ENCODE measurements at regions not wholly inside any gene's neighbourhood (a gene's known extent, or its start where the extent isn't known, plus 50 kb on each side); places are given as distances from the start of the nearest gene placed in this dataset.

DNA sequence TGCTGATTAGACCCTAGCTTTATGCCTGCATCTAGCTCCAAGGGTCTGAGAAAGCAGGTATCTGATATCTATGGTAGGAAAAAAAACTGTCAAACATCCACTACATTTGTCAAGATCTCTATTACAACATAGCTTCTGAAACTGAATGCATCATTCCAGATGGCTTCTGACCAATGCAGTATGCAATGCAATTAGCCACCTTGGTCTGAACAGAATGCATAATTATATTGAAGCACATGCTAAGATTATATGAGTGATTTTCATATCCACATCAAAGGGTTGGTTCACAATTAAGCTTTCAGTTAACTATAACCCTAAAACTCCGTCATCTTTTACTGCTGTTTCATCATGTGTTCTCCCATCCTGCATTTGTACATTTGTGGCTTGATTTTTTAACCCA, 271.4 kb downstream of the POLR1F start:
- DNase-seq: no peak

DNA sequence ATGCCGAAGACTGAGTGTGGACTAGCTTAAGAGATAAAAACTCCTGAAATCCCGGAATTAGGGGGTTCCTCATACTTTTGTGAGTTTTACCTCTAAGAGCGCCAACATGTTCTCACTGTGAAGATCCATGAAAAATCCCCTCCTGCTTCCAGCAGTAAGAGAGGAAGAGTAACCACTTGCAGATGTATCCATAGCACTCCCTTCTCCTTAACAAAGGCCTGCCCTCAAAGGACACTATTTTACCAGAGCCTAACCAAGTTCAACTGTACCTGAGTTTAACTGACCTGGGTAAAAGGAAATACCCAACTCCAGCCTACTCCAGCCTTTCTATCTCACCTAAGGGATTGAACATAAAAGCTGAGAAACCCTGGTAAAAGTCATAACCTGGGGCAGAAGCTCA, 280.9 kb downstream of the POLR1F start:
- DNase-seq: no peak

DNA sequence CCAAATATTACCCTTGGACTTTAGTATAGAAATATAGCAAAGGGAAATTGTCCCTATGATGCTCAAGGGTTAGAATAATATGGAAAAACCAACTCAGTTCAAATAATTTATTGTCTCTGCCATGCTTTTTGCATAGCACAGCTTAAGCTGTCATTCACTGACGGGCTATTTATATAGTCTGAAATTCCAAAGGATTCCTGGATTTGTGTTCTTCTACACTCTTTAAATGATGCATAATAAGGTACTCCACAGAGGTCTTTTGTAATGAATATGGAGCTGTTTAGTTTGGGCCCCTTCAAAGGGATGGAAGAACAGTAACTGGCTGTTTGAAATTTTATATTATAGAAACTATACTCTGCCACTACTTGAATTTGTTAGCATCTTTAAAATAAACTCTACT, 276.6 kb upstream of the FERD3L start:
- no peak for DNase-seq

DNA sequence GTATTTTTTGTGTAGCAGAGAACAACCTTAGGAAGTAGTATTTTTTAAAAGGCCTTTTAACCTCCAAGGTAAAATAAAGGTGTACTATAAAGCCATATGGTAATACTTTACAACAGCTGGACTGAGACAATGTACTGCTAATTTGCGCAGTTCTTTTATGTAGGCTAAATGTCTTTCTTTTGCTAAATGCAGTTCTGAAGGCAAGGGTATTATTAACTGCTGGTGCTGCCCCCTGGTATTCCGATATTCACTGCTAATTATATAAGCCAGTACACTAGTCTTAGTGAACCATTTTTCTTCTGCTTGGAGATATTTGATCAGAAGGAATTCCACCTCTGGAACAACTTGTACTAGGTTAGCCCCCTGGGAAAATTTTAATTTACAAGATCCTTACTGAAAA, 272.0 kb upstream of the FERD3L start:
- DNase-seq: no peak

DNA sequence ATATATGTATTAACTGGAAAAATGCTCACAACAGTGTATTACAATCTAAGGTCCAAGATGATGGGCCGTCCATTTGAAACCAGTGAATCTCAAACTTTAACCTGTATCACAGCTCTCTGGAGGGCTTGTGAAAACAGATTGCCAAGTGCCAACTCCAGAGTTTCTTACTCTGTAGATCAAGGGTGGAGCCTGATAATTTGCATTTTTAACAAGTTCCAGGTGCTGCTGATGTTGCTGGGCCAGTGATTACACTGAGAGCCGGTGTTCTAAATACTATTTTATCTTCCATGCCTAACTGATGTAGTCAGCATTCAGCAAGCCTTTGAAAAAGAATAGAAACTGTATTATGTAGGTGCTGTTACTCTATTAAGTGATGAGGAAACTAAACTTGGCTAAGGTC, 269.9 kb upstream of the FERD3L start:
- DNase-seq: peak; percentile 19

DNA sequence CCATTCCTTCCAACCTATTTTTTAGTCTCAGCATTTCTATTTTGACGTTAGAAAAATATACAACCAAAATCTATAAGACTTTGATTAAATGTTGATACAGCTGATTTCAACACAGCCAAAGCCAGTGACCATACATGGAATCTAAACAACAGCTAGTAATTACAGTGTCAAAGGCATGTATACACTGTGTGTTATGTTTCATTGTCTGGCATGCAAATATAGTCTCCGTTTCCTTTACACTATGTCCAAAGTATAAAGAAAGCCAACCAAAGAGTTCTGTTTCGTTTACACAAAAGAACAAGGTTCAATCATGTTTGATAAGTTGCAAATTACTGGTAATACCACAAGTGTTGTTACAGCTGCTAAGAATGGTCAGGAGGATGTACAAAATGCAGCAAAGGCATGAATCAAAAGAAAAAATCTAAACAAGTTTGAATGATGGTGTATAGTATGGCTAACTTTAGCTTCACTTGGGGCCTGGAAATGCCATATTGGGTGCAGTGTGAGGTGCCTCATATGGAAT, 268.3 kb upstream of the FERD3L start:
- DNase-seq: peak; percentile 70

DNA sequence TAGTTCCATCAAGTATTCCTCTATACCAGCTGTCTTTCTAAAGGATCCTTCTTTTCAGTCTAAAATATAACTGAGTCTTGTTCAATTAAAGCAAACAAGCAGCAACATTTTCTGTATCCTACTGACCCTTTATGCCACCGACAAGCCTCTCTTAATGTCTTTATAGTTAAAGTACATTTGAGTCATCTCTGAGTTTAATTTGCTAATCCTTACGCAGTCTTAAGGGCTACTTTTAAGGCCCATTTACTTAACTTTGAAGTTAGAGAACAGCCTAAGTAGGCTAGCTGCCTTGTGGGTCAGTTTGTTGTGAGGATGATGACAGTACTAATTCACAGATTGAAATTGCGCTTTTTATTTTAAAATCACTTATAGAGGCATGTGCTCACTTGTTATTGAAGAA, 265.5 kb upstream of the FERD3L start:
- no peak for DNase-seq

DNA sequence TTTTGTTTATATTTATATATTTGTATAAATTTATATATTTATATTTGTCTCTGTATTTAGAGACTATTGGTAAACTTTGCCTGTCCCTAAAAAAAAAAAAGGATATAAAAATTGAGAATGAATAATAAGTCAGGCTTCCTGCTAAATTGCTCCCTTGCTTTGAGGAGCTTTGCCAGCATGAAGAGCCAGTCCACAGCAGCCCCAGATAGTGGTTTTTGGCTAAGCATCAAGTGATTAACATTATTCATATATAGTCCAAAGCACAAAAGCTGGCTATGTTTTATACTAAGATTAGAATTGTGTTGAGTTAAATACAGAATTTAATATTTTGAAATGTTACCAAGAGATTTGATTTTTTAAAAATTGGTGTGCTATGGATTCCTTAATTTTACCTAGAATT, 264.9 kb upstream of the FERD3L start:
- no peak for DNase-seq

DNA sequence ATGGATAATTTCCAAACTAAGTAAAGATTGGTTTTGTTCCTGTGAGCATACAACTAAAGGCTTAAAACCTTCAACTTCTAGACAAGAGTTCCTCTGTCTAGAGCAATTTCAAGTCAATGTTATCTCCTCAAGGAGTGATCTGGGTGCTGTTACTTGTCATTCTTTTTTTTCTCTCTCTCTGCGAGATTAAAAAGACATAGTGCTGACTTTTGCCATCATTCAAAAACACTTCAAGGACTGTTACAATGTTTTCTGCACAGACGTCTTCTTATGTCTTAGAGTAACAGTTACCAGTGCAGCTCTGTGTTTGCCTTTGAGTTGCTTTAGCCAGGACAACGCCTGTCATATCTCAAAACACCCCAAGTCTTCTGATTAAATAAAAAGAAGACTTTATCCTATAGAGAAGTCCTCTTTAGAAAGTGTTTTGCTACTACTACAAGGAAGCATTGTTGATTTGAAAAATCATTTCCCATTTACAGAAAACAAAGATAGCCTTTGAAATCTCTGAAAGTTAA, 263.5 kb upstream of the FERD3L start:
- no peak for DNase-seq

DNA sequence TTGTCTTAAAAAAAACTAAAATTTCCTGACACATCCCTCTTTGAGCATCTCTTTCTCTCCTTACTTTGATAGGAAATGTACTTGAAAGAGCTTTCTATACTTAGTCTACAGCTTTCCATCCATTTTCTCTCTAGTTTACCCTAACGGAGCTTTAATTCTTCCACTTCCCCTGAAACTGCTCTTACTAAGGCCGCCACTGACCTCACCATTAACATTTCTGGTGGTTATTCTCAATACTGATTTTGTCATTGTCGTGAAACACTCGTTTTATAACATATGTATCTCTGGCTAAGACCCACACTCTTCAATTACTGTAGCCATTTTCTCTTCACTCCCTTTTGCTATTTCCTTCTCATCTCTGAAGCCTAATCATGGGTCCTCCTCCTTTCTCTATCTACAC, 262.0 kb upstream of the FERD3L start:
- no peak for DNase-seq

DNA sequence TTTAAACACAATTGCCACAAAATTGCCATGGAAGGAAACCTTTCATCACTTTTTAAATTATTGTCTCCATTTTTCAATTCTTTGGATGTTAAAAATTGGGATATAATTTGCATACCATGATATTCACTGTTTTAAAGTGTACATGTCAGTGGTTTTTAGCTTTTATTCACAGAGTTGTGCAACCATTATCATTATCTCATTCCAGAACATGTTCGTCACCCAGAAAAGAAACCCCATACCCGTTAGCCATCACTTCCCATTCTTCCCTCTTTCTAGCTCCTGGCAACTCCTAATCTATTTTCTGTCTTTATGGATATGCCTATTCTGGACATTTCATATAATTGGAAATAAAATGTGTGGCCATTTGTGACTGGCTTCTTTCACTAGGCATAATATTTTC, 260.3 kb upstream of the FERD3L start:
- DNase-seq: no peak

DNA sequence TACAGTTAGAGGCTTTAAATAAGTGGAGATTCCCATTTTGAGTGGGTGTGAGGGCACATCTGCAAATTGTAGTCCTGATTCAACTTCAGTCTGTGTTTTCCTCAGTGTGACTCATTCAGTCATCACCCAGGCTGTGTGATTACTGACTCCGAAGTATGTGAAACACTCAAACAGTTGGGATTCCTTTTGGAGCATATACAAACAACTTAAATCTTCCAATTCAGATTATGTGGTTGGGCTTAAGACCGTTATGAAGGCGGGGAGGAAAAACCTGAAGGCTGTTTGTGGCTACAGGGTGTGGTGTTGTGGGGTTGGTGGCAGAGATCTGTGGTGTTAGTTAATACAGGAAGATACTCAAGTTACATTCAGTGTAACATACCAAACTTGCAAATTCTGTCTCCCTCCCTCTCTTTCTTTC, 259.7 kb upstream of the FERD3L start:
- DNase-seq: no peak

DNA sequence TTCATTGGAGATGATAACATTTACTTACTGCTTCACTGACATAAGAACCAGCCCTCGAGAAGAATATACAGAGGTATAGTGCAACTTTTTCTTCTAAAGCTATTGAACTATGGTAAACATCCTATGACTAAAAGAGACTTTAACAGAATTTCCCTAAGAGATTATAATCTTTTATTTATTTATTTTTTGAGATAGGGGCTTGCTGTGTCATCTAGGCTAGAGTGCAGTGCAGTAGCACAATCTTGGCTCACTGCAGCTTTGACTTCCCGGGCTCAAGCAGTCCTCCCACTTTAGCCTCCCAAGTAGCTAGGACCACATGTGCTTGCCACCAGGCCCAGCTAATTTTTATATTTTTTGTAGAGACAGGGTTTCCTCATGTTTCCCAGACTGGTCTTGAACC, 258.5 kb upstream of the FERD3L start:
- no peak for DNase-seq

DNA sequence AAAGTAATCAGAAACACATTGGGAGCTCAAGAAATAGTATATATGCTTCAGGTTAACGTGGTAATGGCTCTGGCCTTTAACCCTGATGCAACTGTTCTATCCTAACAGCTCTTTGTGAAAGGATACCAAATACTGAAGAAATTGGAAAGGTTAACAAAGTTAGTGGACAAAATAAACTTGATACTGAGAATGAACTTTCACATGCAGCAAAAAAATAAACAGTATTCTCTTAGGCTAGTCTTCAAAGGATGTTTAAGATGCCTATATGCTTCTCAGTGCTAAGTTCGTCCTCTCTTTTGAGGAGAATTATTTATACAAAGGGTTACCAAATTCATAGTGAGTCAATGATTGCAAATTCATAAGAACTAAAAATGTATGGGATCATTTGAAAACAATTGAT, 256.2 kb upstream of the FERD3L start:
- DNase-seq: no peak

DNA sequence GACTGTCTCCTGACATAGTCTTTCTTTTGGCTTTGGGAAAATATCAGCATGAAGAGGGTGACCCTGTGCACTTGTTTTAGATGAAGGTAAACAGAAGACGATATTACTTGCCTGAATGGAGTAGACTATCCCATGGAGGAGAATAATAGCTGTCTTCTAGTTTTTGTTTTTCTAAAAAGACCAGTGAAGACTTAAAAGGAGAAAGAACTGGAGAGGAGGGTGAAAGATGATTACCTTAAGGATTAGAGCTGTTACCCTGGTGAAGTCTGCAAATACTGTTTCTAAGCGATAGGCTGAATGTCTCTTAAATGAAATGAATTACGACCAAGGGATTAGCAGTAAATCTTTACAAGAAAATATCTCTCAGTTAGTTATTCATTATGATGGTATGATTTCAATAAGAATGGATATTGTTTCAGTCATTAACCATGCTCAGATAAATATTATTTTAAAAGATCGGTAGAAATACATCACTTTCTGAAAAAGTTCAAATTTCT, 255.6 kb upstream of the FERD3L start:
- DNase-seq: no peak

DNA sequence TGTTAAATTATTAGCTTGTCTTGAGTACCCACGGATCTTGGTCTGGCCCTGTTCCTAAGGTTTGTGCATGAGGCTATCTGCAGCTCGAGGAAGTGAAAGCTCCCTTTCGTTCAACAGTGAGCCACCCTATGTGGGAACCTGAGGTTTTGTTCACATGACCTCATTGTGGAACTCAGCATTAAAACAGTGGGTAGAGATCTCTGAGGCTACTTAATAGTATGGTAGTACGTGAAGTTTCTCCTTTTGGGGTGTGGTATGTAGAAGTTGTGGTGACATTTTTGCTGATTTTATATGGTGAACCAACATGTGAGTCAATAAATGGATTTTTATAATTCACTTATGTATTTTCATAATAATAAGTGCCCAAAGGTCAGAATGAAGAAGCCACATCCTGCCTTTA, 252.7 kb upstream of the FERD3L start:
- DNase-seq: no peak

DNA sequence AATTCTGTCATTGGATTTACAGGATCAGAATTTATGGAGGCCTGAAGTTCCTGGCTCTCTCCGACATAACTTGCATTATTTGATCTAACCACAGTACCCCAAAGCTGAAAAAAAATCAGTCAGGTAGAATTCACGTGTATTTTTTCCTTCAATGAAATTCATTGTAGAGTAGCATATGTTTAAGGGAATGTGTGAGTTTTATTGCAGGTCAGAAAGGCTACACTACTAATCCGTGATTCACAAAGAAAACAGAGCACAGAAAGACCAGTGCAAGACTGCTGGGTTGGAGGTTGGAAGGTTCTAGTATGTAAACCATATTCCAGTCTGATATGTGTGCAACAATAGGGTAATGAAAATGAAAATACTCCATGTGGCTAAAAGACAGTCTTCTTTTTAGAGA, 247.0 kb upstream of the FERD3L start:
- no peak for DNase-seq

DNA sequence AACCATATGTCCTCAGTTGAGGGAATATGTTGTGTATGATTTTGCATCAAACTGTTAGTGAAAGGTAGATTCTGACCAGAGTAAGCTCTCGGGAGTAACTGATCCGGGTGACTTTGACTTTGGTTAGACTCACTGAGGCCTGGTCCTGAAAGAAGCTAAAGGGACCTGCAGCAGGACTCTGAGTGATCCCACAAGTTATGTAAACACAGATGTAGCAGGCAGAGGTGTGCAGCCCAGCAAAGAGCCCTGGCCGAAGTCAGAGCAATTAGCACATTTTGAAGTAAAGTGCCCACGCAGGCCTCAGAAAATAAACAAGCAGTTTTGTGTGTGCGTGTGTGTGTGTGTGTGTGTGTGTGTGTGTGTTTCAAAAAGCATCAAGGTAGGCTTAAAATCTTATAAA, 245.6 kb upstream of the FERD3L start:
- peak; percentile 50 for DNase-seq

DNA sequence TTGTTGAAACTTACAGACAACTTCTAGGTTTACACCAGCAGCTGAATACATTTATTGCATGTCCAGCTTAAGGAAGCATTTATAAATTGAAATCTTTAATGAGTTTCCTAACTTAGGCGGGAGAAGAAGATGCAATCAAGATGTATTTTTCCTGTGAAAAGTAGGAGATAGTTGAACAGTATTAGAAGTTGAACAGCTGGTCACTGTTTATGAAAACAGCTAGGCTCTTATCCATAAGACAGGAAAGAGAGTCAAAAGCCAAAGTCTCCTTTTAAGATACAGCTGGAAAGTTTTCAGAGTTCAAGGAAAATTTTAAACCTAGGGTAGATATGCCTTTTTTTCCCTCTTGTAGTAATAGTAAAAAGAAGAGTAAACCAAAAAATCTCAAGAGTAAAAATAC, 236.1 kb upstream of the FERD3L start:
- no peak for DNase-seq

DNA sequence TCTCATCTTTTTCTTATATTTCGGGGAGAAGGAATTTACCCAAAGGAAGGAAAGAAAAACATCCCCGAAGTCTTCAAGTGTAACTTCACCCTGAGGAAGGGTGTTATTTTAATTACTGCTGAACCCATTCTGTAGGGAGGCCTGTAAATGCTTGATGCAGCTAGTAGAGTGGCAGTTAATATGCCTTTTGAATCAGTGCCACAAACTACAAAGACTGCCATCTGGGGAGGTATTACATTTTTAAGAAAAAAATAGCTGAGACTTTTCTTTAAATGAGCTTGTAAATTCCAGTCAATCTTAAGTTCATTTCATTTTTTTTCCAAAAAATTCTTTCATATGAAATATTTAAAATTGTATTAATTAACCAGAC, 233.1 kb upstream of the FERD3L start:
- DNase-seq: peak; percentile 46

DNA sequence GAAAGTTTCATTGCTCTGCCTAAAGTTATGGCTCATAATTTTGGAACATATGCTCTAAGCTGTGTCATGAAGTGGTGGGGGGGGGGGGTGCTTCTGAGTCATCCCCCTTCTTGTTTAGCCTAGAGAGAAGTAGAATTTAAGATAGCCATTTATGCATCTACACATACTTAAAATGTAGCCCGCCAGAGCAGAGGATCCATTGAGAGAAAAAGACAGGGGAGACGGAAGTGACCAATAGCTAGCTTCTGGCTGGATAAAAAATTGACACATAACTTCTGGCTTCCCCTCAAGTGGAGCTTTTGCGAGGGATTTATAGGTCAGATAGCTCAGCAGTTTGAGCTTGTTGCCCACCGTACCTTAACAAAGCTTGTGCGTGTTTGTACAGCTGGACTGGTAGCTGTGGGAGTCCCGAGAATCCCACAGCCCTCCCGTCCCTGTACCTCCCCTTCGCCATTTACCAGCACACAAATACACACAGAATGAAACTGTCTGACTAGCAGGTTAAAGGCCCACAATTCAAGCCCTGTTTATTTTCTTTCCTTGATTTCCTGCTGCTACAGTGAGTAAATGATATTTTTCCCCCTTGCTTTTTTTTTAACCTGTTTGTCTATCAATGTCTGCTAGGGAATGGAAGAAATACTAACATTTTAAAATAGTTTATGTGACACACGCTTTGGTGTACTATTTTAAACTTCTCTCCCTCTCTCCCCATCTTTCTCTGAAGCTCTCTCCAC, 232.6 kb upstream of the FERD3L start:
- DNase-seq: peak; percentile 91

DNA sequence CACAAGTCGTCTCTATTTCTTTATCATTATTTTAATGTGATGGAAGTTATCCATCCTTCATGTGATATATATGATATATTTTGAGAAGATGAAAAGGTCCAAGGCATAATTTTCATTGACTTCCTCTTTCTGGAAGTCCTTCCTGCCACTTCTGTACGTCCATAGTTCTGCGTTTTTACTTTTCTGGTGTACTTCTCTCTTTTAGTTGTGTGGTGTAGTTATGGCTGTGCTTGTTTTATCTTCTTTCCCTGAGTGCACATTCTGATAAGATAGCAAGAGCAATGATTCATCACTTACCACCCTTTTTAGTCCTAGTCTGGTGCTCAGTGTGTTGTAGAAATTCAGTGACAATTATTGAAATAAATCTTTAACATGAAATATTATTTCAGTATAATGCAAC, 231.3 kb upstream of the FERD3L start:
- no peak for DNase-seq

DNA sequence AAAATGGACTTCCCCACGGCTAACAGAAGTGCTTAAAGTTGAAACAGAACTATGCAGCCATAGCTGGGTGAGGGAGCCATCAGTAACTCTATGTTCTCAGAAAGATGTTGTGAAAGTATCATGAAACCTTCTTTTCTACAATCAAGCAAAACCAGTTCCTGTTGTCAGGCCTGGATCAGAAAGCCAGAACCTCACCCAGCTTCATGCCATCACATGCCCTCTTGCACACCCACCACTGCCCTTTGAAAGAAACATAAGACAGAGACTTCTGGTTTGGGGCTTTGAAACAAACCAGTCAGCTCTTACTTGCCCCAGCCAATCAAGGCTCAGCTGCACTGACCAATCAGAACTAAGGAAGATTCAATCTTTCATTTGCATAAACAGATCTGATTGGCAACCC, 230.8 kb upstream of the FERD3L start:
- no peak for DNase-seq

DNA sequence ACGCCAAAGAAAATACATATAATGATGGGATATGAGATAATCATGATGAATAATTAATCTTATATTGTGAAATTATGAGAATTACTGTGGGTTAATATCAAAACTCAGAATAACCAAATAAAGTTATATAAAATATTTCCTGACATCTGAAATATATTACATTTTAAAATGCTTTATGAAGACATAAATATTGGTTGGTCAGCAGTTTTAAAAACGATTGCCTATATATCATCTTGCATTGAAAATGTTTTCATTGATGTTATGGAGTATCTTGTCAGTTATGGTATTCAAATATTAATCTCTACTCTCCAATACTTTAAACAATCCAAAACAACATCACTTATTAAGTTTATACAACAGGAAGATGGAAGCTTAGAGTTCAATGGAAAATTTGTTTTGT, 228.1 kb upstream of the FERD3L start:
- no peak for DNase-seq

DNA sequence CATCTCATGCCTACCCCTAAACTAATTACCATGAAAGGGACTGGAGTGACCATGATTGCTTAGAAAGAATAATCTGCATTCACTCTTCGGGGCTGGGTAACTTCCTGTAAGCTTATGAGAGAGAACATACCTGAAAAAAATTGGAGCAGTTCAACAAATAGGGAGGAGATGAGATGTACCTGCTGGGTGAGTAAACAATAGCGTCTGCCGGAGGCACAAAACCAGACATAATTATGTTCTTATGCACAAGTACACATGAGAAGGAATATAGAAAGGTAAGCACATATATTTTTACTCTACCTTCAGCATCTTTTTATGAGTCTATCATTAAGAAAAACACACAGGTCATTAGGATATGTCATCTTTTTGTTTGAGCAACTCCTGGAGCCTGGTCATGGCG, 224.6 kb upstream of the FERD3L start:
- peak; percentile 93 for DNase-seq

Data from NCI-H146 (cell line).